ENCODE measurements at regions not wholly inside any gene's neighbourhood (a gene's known extent, or its start where the extent isn't known, plus 50 kb on each side); places are given as distances from the start of the nearest gene placed in this dataset.

DNA sequence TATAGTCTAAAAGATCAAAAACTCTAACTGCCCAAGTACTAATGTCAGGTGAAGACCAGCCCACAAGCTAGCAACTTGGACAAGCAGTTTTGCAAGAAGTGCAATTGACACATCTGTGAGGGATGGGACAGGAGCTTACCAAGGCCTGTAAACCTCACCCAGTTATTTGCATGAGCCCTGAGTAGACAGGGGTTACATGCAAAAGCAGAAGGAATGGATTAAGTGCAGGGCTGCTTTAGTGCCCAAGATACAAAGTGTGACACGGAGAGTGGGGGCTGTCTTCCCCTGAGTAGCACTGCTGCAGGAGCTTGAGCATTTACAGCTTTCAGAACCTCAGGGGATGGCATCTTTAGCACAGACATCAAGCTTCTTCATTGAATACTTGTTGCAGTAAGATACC, 286.7 kb downstream of the ELAVL2 start:
- TF ChIP-seq, protein P1, sequence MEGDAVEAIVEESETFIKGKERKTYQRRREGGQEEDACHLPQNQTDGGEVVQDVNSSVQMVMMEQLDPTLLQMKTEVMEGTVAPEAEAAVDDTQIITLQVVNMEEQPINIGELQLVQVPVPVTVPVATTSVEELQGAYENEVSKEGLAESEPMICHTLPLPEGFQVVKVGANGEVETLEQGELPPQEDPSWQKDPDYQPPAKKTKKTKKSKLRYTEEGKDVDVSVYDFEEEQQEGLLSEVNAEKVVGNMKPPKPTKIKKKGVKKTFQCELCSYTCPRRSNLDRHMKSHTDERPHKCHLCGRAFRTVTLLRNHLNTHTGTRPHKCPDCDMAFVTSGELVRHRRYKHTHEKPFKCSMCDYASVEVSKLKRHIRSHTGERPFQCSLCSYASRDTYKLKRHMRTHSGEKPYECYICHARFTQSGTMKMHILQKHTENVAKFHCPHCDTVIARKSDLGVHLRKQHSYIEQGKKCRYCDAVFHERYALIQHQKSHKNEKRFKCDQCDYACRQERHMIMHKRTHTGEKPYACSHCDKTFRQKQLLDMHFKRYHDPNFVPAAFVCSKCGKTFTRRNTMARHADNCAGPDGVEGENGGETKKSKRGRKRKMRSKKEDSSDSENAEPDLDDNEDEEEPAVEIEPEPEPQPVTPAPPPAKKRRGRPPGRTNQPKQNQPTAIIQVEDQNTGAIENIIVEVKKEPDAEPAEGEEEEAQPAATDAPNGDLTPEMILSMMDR (conservative IDR thresholded peaks at IDR 0.05; ENCODE audit: low read depth, low read length) = no peak
- TF ChIP-seq, protein P2, sequence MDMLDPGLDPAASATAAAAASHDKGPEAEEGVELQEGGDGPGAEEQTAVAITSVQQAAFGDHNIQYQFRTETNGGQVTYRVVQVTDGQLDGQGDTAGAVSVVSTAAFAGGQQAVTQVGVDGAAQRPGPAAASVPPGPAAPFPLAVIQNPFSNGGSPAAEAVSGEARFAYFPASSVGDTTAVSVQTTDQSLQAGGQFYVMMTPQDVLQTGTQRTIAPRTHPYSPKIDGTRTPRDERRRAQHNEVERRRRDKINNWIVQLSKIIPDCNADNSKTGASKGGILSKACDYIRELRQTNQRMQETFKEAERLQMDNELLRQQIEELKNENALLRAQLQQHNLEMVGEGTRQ (IDR thresholded peaks at IDR 0.05; ENCODE audit: low read depth, low read length) = no peak
- TF ChIP-seq SMC3 (IDR thresholded peaks at IDR 0.05; ENCODE audit: low read depth, low read length) (no peak), RAD21 (IDR thresholded peaks at IDR 0.05; ENCODE audit: low read length) (no peak), MXI1 (IDR thresholded peaks at IDR 0.05; ENCODE audit: borderline replicate concordance, low read depth, low read length) (no peak), POLR2A (IDR thresholded peaks at IDR 0.05; ENCODE audit: low read depth, low read length) (no peak), CEBPB (IDR thresholded peaks at IDR 0.05; ENCODE audit: low read depth, low read length) (no peak), BHLHE40 (IDR thresholded peaks at IDR 0.05; ENCODE audit: low read depth, low read length) (no peak), NFE2L2 (IDR thresholded peaks at IDR 0.05; ENCODE audit: low read depth, low read length) (no peak), FOS (IDR thresholded peaks at IDR 0.05; ENCODE audit: low read depth, low read length) (no peak), RCOR1 (IDR thresholded peaks at IDR 0.05; ENCODE audit: insufficient replicate concordance, low read length) (no peak), RFX5 (IDR thresholded peaks at IDR 0.05; ENCODE audit: low read depth, low read length) (no peak), MAZ (IDR thresholded peaks at IDR 0.05; ENCODE audit: borderline replicate concordance, low read depth, low read length) (no peak)
- TF ChIP-seq, protein P3, sequence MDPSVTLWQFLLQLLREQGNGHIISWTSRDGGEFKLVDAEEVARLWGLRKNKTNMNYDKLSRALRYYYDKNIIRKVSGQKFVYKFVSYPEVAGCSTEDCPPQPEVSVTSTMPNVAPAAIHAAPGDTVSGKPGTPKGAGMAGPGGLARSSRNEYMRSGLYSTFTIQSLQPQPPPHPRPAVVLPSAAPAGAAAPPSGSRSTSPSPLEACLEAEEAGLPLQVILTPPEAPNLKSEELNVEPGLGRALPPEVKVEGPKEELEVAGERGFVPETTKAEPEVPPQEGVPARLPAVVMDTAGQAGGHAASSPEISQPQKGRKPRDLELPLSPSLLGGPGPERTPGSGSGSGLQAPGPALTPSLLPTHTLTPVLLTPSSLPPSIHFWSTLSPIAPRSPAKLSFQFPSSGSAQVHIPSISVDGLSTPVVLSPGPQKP (IDR thresholded peaks at IDR 0.05; ENCODE audit: borderline replicate concordance, low read depth, low read length) = no peak

Measured in IMR-90 (cell line).